RWPE1 (cell line): ENCODE measurements at regions not wholly inside any gene's neighbourhood (a gene's known extent, or its start where the extent isn't known, plus 50 kb on each side); places are given as distances from the start of the nearest gene placed in this dataset.

Source experiments
- CTCF ChIA-PET: fragments of 350-600 bp; sonication (Branson Sonifier 250); formaldehyde crosslinking; extraction: SDS; loops from one replicate; lab custom pipeline; 2021; lab: Yijun Ruan, JAX
- POLR2A ChIA-PET: fragments of 400-600 bp; formaldehyde crosslinking; extraction: SDS; loops from one replicate; lab custom pipeline; 2020; ENCODE audit warnings: antibody characterized with exemption; ENCODE audit not compliant: low non-redundant PET; lab: Yijun Ruan, JAX
- DNase-seq: peaks from one replicate; pipeline ENCODE4 v3.0.0; 2012; ENCODE audit warnings: low spot score
- H3K27ac ChIP-seq: fragments of 450-650 bp; 2 replicates; pipeline ENCODE4 v1.5.1; 2017
- CTCF ChIP-seq: fragments of 450-650 bp; conservative IDR thresholded peaks from 2 replicates; pipeline ENCODE4 v1.5.1; 2017; ENCODE audit warnings: low read depth, mild to moderate bottlenecking

DNA sequence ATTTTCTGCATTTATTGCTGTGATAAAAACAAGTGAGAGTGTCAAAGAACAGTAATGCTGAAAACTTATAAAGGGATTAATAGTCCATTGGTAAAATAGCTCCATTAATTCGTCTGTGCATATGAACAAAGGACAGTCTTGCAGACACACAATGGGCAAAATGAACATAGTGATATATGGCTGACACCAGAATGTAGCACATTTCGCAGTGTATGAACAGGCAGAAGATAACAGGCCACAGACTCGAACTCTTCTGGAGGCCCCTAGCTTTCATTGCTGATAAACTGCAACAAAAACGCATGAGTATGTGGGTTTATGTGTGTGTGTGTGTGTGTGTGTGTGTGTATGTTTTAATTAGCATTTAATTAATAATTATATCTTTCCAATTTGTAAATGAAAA lies 354.8 kb downstream of the TAF11L14 start:
- H3K27ac ChIP-seq, result no peak overlapping the region
- no peak for TF ChIP-seq CTCF
- ChIA-PET CTCF (interaction anchor here (0.7 kb wide), 1 partner anchor 22 kb away, joined by 3 read pairs; no protein-coding TSS in a partner anchor), POLR2A (no interaction called here)
- DNase-seq, result no peak

GRCh38 chr5:17989567-17990563 lies 355.6 kb downstream of the TAF11L14 start:
- CTCF ChIA-PET, result interaction anchor here (0.6 to 0.7 kb wide), 2 partner anchors 23 to 27 kb away, joined by 3 to 5 read pairs; no protein-coding TSS in a partner anchor
- no peak for DNase-seq
- H3K27ac ChIP-seq, result no peak overlapping the region
- TF ChIP-seq CTCF, result no peak
- POLR2A ChIA-PET, result no interaction called here

GRCh38 chr5:17991775-17992174 lies 357.5 kb downstream of the TAF11L14 start:
- DNase-seq, result no peak
- H3K27ac ChIP-seq, result no peak overlapping the region
- POLR2A ChIA-PET, result no interaction called here
- CTCF ChIA-PET, result no interaction called here
- no peak for TF ChIP-seq CTCF

- DNase-seq, result no peak
- no peak for TF ChIP-seq CTCF
- CTCF ChIA-PET, result no interaction called here
- H3K27ac ChIP-seq, result no peak overlapping the region
- POLR2A ChIA-PET, result no interaction called here
Measured at GRCh38 chr5:17992291-17992690, 358.0 kb downstream of the TAF11L14 start.

DNA sequence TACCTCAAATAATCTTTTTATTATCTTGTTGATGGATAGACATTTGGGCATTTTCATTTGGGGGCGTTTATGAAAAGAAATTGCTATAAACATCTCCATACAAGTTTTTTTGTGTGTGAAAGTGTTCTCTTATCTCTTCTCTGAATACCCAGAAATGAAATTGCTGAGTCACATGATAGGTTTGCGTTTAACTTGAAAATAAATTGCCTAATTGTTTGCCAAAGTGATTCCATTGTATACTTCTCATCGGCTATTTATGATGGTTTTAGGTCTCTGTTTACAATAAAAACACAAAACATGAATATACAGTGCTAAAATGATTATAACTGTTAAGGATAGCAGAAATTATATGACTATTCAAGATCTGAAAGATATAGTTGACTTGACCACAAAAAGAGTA lies 361.7 kb downstream of the TAF11L14 start:
- H3K27ac ChIP-seq, result no peak overlapping the region
- POLR2A ChIA-PET, result no interaction called here
- CTCF ChIA-PET, result no interaction called here
- no peak for DNase-seq
- TF ChIP-seq CTCF, result no peak

DNA sequence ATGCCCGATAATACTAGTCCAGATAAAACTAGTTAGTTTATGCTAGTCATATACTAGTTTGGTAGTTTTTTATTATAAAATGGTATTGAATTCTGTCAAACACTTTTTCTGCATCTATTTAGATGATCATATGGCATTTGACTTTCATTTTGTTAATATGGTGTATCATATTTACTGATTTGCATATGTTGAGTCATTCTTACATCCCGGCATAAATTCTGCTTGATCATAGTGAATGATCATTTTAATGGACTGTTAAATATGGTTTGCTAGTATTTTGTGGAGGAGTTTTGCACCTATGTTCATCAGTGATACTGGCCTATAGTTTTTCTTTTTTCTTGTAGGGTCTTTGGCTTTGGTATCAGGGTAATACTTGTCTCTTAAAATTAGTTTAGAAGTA lies 365.6 kb downstream of the TAF11L14 start:
- TF ChIP-seq CTCF, result no peak
- no peak for DNase-seq
- POLR2A ChIA-PET, result no interaction called here
- H3K27ac ChIP-seq, result no peak overlapping the region
- CTCF ChIA-PET, result no interaction called here
